Adrenal gland (tissue), 5 donors: ENCODE measurements at regions not wholly inside any gene's neighbourhood (a gene's known extent, or its start where the extent isn't known, plus 50 kb on each side); places are given as distances from the start of the nearest gene placed in this dataset.

Experiments used
- POLR2A ChIP-seq, 2 donors: fragments of 450-650 bp; IDR thresholded peaks; one replicate each; pipeline ENCODE4 v1.6.1; 2017; ENCODE audit warnings: antibody characterized with exemption in 2 of 2, mild to moderate bottlenecking in 2 of 2, moderate library complexity in 1 of 2
- TF ChIP-seq, protein P1 (sequence below), 6 experiments: fragments of 450-650 bp in 4 of 6; fragments of 200-600 bp in 2 of 6; sonication (generic) in 1 of 6; IDR thresholded peaks; 1 replicate in 5 of 6; 2 replicates in 1 of 6; pipeline versions ENCODE4 v1.5.1 to v1.8.0; 2016 to 2021; ENCODE audit warnings: antibody characterized with exemption in 6 of 6, mild to moderate bottlenecking in 2 of 6, moderate library complexity in 1 of 6
- donor health status: DM: no; HTN: no; CAD: no.

DNA sequence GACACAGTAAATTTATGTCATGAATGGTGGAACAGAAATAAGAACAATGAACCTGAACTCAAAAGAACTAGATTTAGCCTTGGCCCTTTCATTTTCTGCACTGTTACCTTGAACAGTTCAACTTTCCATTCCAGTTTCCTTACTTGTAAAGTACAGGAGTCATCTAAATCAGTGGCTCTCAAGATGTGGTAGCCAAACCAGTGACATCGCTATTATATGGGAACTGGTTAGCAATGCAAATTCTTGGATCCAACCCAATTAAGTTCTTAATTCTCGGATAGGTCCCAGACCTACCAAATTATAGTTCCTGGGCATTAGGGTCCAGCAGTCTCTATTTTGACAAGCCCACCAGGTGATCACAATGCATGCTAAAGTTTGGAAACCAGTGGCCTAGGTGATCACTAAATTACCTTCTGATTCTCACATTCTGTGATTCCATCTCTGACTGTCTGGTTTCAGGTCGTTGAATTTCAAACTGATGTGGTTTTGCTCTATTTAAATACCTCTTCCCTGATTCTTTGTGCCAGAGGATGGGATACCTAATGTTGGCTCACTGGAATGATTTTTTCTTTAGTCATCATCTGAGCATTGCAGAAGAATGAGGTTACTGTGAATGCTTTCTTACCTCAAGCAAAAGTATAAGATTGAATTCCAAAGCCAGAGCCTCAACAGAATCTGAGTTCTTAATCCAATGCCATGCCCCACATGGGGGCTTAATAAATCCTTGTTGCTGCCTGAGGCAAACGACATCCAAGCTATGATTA lies 253.8 kb downstream of the ENC1 start:
- TF ChIP-seq, protein P1, sequence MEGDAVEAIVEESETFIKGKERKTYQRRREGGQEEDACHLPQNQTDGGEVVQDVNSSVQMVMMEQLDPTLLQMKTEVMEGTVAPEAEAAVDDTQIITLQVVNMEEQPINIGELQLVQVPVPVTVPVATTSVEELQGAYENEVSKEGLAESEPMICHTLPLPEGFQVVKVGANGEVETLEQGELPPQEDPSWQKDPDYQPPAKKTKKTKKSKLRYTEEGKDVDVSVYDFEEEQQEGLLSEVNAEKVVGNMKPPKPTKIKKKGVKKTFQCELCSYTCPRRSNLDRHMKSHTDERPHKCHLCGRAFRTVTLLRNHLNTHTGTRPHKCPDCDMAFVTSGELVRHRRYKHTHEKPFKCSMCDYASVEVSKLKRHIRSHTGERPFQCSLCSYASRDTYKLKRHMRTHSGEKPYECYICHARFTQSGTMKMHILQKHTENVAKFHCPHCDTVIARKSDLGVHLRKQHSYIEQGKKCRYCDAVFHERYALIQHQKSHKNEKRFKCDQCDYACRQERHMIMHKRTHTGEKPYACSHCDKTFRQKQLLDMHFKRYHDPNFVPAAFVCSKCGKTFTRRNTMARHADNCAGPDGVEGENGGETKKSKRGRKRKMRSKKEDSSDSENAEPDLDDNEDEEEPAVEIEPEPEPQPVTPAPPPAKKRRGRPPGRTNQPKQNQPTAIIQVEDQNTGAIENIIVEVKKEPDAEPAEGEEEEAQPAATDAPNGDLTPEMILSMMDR (IDR thresholded peaks at IDR 0.05), result no peak
- TF ChIP-seq POLR2A (IDR thresholded peaks at IDR 0.05), result no peak
